NCI-H748 (cell line): ENCODE measurements at regions not wholly inside any gene's neighbourhood (a gene's known extent, or its start where the extent isn't known, plus 50 kb on each side); places are given as distances from the start of the nearest gene placed in this dataset.

Source experiments
- DNase-seq: peaks from one replicate; lab custom pipeline; 2025; ENCODE audit not compliant: unreplicated experiment; lab: John Stamatoyannopoulos, UW

GRCh38 chr18:55121397-55122170, 162.3 kb upstream of the CCDC68 start:
- DNase-seq = no peak

- DNase-seq = no peak
Observed at GRCh38 chr18:55120896-55121295, 161.6 kb upstream of the CCDC68 start.

- no peak for DNase-seq
Observed at GRCh38 chr18:55119434-55119833, 160.2 kb upstream of the CCDC68 start.

- DNase-seq = no peak
Observed at GRCh38 chr18:55119016-55119415, 159.8 kb upstream of the CCDC68 start.

- DNase-seq = no peak
Observed at GRCh38 chr18:55116863-55117262, 157.6 kb upstream of the CCDC68 start.

- no peak for DNase-seq
Observed at GRCh38 chr18:55115606-55116005, 156.3 kb upstream of the CCDC68 start.

- no peak for DNase-seq
Observed at GRCh38 chr18:55114876-55115275, 155.6 kb upstream of the CCDC68 start.

GRCh38 chr18:55113800-55114199, 154.5 kb upstream of the CCDC68 start:
- DNase-seq = no peak

- no peak for DNase-seq
Observed at GRCh38 chr18:55111271-55111670, 152.0 kb upstream of the CCDC68 start.

GRCh38 chr18:55110436-55110835, 151.2 kb upstream of the CCDC68 start:
- DNase-seq = peak; percentile 24

GRCh38 chr18:55109818-55110414, 150.7 kb upstream of the CCDC68 start:
- no peak for DNase-seq

GRCh38 chr18:55106906-55107305, 147.6 kb upstream of the CCDC68 start:
- no peak for DNase-seq

GRCh38 chr18:55106466-55106865, 147.2 kb upstream of the CCDC68 start:
- no peak for DNase-seq

- DNase-seq = no peak
Observed at GRCh38 chr18:55105873-55106272, 146.6 kb upstream of the CCDC68 start.

GRCh38 chr18:55102958-55103456, 143.7 kb upstream of the CCDC68 start:
- DNase-seq = no peak

GRCh38 chr18:55102501-55102900, 143.2 kb upstream of the CCDC68 start:
- no peak for DNase-seq

- no peak for DNase-seq
Observed at GRCh38 chr18:55101458-55101824, 142.2 kb upstream of the CCDC68 start.

GRCh38 chr18:55100817-55101457, 141.7 kb upstream of the CCDC68 start:
- DNase-seq = no peak

- DNase-seq = peak; percentile 94
Observed at GRCh38 chr18:55097456-55098170, 138.4 kb upstream of the CCDC68 start.

GRCh38 chr18:55096263-55096951, 137.1 kb upstream of the CCDC68 start:
- peak; percentile 70 for DNase-seq

- DNase-seq = peak; percentile 70
Observed at GRCh38 chr18:55095584-55095983, 136.3 kb upstream of the CCDC68 start.
